Stomach smooth muscle (tissue), 2 donors: ENCODE measurements at regions not wholly inside any gene's neighbourhood (a gene's known extent, or its start where the extent isn't known, plus 50 kb on each side); places are given as distances from the start of the nearest gene placed in this dataset.

ENCODE experiments used
- H3K27ac ChIP-seq: one replicate; pipeline ENCODE4 v1.7.0; 2013; ENCODE audit warnings: mild to moderate bottlenecking, low read length, inconsistent platforms
- H3K27me3 ChIP-seq, 2 donors: one replicate each; pipeline ENCODE4 v1.7.0; 2013; ENCODE audit warnings: low read length in 2 of 2; ENCODE audit not compliant: insufficient read depth in 2 of 2, control insufficient read depth in 1 of 2
- H3K36me3 ChIP-seq, 2 donors: one replicate each; pipeline ENCODE4 v1.7.0; 2013; ENCODE audit warnings: low read length in 2 of 2; ENCODE audit not compliant: control insufficient read depth in 2 of 2, insufficient read depth in 2 of 2
- H3K4me1 ChIP-seq: one replicate; pipeline ENCODE4 v1.7.0; 2013; ENCODE audit warnings: low read length; ENCODE audit not compliant: control insufficient read depth, insufficient read depth
- H3K4me3 ChIP-seq, 2 donors: one replicate each; pipeline ENCODE4 v1.7.0; 2013; ENCODE audit warnings: low read length in 2 of 2
- H3K9ac ChIP-seq, 2 donors: one replicate each; pipeline ENCODE4 v1.7.0; 2013; ENCODE audit warnings: low read length in 2 of 2, mild to moderate bottlenecking in 1 of 2
- H3K9me3 ChIP-seq, 2 donors: one replicate each; pipeline ENCODE4 v1.7.0; 2013; ENCODE audit warnings: low read length in 2 of 2; ENCODE audit not compliant: control insufficient read depth in 2 of 2
- donor health status: healthy.
- donor health status: Pancreatic carcinoma.

GRCh38 chr13:21957833-21958232, 287.0 kb downstream of the FGF9 start:
- no peak overlapping the region for H3K9ac ChIP-seq
- no peak overlapping the region for H3K27ac ChIP-seq
- H3K4me1 ChIP-seq, result no peaks in the 10 kb centered on the region
- H3K36me3 ChIP-seq, result no peaks in the 10 kb centered on the region
- no peak overlapping the region for H3K4me3 ChIP-seq
- H3K9me3 ChIP-seq, result no peaks in the 10 kb centered on the region
- H3K27me3 ChIP-seq, result no peaks in the 10 kb centered on the region

GRCh38 chr13:21960108-21960507, 289.2 kb downstream of the FGF9 start:
- Histone ChIP-seq H3K9me3 (no peaks in the 10 kb centered on the region), H3K27me3 (no peaks in the 10 kb centered on the region), H3K4me1 (no peaks in the 10 kb centered on the region), H3K9ac (no peak overlapping the region), H3K4me3 (no peak overlapping the region), H3K27ac (no peak overlapping the region), H3K36me3 (no peaks in the 10 kb centered on the region)

GRCh38 chr13:21964686-21965085, 293.8 kb downstream of the FGF9 start:
- H3K27ac ChIP-seq, result no peak overlapping the region
- H3K9me3 ChIP-seq, result no peaks in the 10 kb centered on the region
- no peaks in the 10 kb centered on the region for H3K36me3 ChIP-seq
- H3K4me1 ChIP-seq, result no peaks in the 10 kb centered on the region
- H3K27me3 ChIP-seq, result no peaks in the 10 kb centered on the region
- no peak overlapping the region for H3K9ac ChIP-seq
- no peak overlapping the region for H3K4me3 ChIP-seq

GRCh38 chr13:21965095-21965494, 294.2 kb downstream of the FGF9 start:
- Histone ChIP-seq H3K9me3 (no peaks in the 10 kb centered on the region), H3K27me3 (no peaks in the 10 kb centered on the region), H3K36me3 (no peaks in the 10 kb centered on the region), H3K4me1 (no peaks in the 10 kb centered on the region), H3K4me3 (no peak overlapping the region), H3K27ac (no peak overlapping the region), H3K9ac (no peak overlapping the region)

GRCh38 chr13:21966014-21966413, 295.1 kb downstream of the FGF9 start:
- H3K9me3 ChIP-seq, result no peaks in the 10 kb centered on the region
- no peak overlapping the region for H3K4me3 ChIP-seq
- peaks cover 3% of the 10 kb centered on the region for H3K4me1 ChIP-seq
- no peak overlapping the region for H3K9ac ChIP-seq
- H3K36me3 ChIP-seq, result no peaks in the 10 kb centered on the region
- no peaks in the 10 kb centered on the region for H3K27me3 ChIP-seq
- H3K27ac ChIP-seq, result no peak overlapping the region

- H3K27ac ChIP-seq, result no peak overlapping the region
- H3K27me3 ChIP-seq, result no peaks in the 10 kb centered on the region
- no peaks in the 10 kb centered on the region for H3K9me3 ChIP-seq
- H3K36me3 ChIP-seq, result no peaks in the 10 kb centered on the region
- H3K4me1 ChIP-seq, result peaks cover 6% of the 10 kb centered on the region
- H3K4me3 ChIP-seq, result no peak overlapping the region
- no peak overlapping the region for H3K9ac ChIP-seq
These were observed 297.0 kb downstream of the FGF9 start for GRCh38 chr13:21967871-21968270.

GRCh38 chr13:21970172-21970571, 299.3 kb downstream of the FGF9 start:
- no peak overlapping the region for H3K4me3 ChIP-seq
- H3K27me3 ChIP-seq, result peaks cover 0 to 2% of the 10 kb centered on the region in 2 donors
- H3K9me3 ChIP-seq, result no peaks in the 10 kb centered on the region
- H3K4me1 ChIP-seq, result peaks cover 6% of the 10 kb centered on the region
- no peak overlapping the region for H3K27ac ChIP-seq
- no peak overlapping the region for H3K9ac ChIP-seq
- H3K36me3 ChIP-seq, result no peaks in the 10 kb centered on the region

- Histone ChIP-seq H3K27me3 (peaks cover 0 to 2% of the 10 kb centered on the region in 2 donors), H3K27ac (no peak overlapping the region), H3K4me3 (no peak overlapping the region), H3K4me1 (peaks cover 6% of the 10 kb centered on the region), H3K36me3 (no peaks in the 10 kb centered on the region), H3K9me3 (no peaks in the 10 kb centered on the region), H3K9ac (no peak overlapping the region)
These were observed 300.0 kb downstream of the FGF9 start for GRCh38 chr13:21970918-21971317.

- no peaks in the 10 kb centered on the region for H3K9me3 ChIP-seq
- no peaks in the 10 kb centered on the region for H3K36me3 ChIP-seq
- H3K4me1 ChIP-seq, result peaks cover 6% of the 10 kb centered on the region
- no peak overlapping the region for H3K4me3 ChIP-seq
- H3K27me3 ChIP-seq, result peaks cover 0 to 2% of the 10 kb centered on the region in 2 donors
- no peak overlapping the region for H3K9ac ChIP-seq
- no peak overlapping the region for H3K27ac ChIP-seq
These were observed 301.1 kb downstream of the FGF9 start for GRCh38 chr13:21971662-21972621.

GRCh38 chr13:21973437-21974125, 302.7 kb downstream of the FGF9 start:
- no peak overlapping the region for H3K4me3 ChIP-seq
- H3K9ac ChIP-seq, result no peak overlapping the region
- H3K36me3 ChIP-seq, result no peaks in the 10 kb centered on the region
- H3K27ac ChIP-seq, result no peak overlapping the region
- no peaks in the 10 kb centered on the region for H3K9me3 ChIP-seq
- H3K4me1 ChIP-seq, result peaks cover 6% of the 10 kb centered on the region
- H3K27me3 ChIP-seq, result peaks cover 0 to 2% of the 10 kb centered on the region in 2 donors

- no peaks in the 10 kb centered on the region for H3K36me3 ChIP-seq
- no peak overlapping the region for H3K27ac ChIP-seq
- H3K4me1 ChIP-seq, result peaks cover 6% of the 10 kb centered on the region
- H3K27me3 ChIP-seq, result peaks cover 0 to 2% of the 10 kb centered on the region in 2 donors
- no peak overlapping the region for H3K9ac ChIP-seq
- H3K4me3 ChIP-seq, result no peak overlapping the region
- H3K9me3 ChIP-seq, result no peaks in the 10 kb centered on the region
These were observed 303.9 kb downstream of the FGF9 start for GRCh38 chr13:21974741-21975140.
